Lung (tissue), 11 donors: ENCODE measurements at regions not wholly inside any gene's neighbourhood (a gene's known extent, or its start where the extent isn't known, plus 50 kb on each side); places are given as distances from the start of the nearest gene placed in this dataset.

Source experiments
- ATAC-seq: fragments of 200-7000 bp; cut with Tn5 transposase; one replicate; pipeline ENCODE4 v1.9.1; 2020; ENCODE audit warnings: moderate number of reproducible peaks; ENCODE audit not compliant: insufficient read depth, low FRiP score
- DNase-seq, 3 donors: peaks; one replicate each; pipeline ENCODE4 v3.0.0-alpha.2; 2013 to 2017
- H3K27ac ChIP-seq, 2 donors: one replicate each; pipeline ENCODE4 v1.5.1; 2013; ENCODE audit warnings: mild to moderate bottlenecking in 2 of 2, moderate library complexity in 2 of 2, control low read depth in 1 of 2, inconsistent platforms in 1 of 2, low read depth in 1 of 2, low read length in 1 of 2
- H3K27me3 ChIP-seq, 3 donors: one replicate each; pipeline ENCODE4 v1.5.1; 2013; ENCODE audit warnings: low read length in 2 of 3; ENCODE audit not compliant: control insufficient read depth in 3 of 3, insufficient read depth in 3 of 3
- H3K36me3 ChIP-seq, 4 donors: one replicate each; pipeline ENCODE4 v1.5.1; 2013; ENCODE audit warnings: low read length in 4 of 4, mild to moderate bottlenecking in 1 of 4, moderate library complexity in 1 of 4; ENCODE audit not compliant: control insufficient read depth in 4 of 4, insufficient read depth in 4 of 4
- H3K4me1 ChIP-seq, 5 donors: one replicate each; pipeline ENCODE4 v1.5.1; 2013; ENCODE audit warnings: low read length in 5 of 5, mild to moderate bottlenecking in 2 of 5, moderate library complexity in 1 of 5; ENCODE audit not compliant: control insufficient read depth in 5 of 5, insufficient read depth in 5 of 5
- H3K4me3 ChIP-seq: one replicate; pipeline ENCODE4 v1.5.1; 2013; ENCODE audit warnings: mild to moderate bottlenecking, control low read depth, moderate library complexity
- H3K9ac ChIP-seq, 2 donors: one replicate each; pipeline ENCODE4 v1.5.1; 2013; ENCODE audit warnings: low read length in 2 of 2, control low read depth in 1 of 2; ENCODE audit not compliant: insufficient read depth in 1 of 2
- H3K9me3 ChIP-seq, 4 donors: one replicate each; pipeline ENCODE4 v1.5.1; 2013; ENCODE audit warnings: low read length in 3 of 4, mild to moderate bottlenecking in 1 of 4, moderate library complexity in 1 of 4; ENCODE audit not compliant: control insufficient read depth in 4 of 4, insufficient read depth in 3 of 4
- whole genome bisulfite sequencing, 2 donors: extraction: QIAGEN DNeasy Blood & Tissue Kit; methylation state at CpG; one replicate each; pipeline ENCODE4 v1.1.7; 2013; 5-methylcytosine and 5-hydroxymethylcytosine counted together
- TF ChIP-seq, protein P1 (sequence below): IDR thresholded peaks from 2 replicates; pipeline ENCODE4 v1.5.1; 2012; ENCODE audit warnings: mild to moderate bottlenecking; ENCODE audit errors: control extremely low read depth, extremely low read depth
- donor health status: control.
- donor health status: control.
- donor health status: Bipolar disorder and iron deficiency.
- donor health status: healthy.
- donor health status: DM: yes; HTN: yes; CAD: no.

DNA sequence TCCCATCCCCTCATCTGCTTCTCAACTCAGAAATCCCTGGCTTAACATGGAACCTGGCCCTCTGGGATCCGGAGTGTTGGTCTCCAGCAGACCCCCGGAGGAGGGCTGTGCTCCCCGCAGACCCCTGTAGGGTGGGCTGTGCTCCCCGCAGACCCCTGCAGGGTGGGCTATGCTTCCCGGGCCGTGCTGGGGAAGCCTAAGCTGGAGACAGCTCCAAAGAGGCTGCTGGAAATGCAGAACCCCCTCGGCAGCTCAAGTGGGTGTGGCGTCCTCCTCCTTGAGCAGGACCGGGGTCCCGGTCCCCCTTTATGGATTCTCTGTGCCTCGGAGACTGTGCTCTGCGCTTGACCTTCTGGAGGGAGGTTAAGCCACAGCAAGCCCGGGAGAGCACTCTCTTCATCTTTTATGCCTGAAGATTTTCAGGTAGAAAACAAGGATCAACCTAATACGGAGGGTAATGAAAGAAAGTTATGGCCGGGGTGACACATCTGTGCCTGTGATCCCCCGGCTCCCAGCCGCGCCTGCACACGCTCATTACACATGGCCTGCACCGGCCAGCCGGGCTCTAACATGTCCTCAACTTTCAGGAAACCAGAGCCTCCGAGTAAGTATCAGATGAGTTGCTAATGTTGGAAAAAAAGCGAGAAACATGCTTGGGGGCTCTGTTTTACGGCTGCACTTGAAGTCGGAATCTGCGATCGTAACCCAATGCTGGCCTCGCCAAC, 87.7 kb upstream of the ACTRT2 start:
- TF ChIP-seq, protein P1, sequence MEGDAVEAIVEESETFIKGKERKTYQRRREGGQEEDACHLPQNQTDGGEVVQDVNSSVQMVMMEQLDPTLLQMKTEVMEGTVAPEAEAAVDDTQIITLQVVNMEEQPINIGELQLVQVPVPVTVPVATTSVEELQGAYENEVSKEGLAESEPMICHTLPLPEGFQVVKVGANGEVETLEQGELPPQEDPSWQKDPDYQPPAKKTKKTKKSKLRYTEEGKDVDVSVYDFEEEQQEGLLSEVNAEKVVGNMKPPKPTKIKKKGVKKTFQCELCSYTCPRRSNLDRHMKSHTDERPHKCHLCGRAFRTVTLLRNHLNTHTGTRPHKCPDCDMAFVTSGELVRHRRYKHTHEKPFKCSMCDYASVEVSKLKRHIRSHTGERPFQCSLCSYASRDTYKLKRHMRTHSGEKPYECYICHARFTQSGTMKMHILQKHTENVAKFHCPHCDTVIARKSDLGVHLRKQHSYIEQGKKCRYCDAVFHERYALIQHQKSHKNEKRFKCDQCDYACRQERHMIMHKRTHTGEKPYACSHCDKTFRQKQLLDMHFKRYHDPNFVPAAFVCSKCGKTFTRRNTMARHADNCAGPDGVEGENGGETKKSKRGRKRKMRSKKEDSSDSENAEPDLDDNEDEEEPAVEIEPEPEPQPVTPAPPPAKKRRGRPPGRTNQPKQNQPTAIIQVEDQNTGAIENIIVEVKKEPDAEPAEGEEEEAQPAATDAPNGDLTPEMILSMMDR, result no peak
- no peak overlapping the region for H3K4me3 ChIP-seq
- peaks cover 2 to 8% (median 6%) of the 10 kb centered on the region in 3 donors for H3K27me3 ChIP-seq
- H3K9me3 ChIP-seq, result peaks cover 0 to 3% (median 0%) of the 10 kb centered on the region in 4 donors
- no peak for DNase-seq
- WGBS, 2 donors, result 83 to 87% methylated on average over 28 of the region's 28 CpGs
- no peaks in the 10 kb centered on the region for H3K36me3 ChIP-seq
- ATAC-seq, result no peak
- H3K4me1 ChIP-seq, result peaks cover 0 to 13% (median 0%) of the 10 kb centered on the region in 5 donors
- no peak overlapping the region for H3K27ac ChIP-seq
- H3K9ac ChIP-seq, result no peak overlapping the region

DNA sequence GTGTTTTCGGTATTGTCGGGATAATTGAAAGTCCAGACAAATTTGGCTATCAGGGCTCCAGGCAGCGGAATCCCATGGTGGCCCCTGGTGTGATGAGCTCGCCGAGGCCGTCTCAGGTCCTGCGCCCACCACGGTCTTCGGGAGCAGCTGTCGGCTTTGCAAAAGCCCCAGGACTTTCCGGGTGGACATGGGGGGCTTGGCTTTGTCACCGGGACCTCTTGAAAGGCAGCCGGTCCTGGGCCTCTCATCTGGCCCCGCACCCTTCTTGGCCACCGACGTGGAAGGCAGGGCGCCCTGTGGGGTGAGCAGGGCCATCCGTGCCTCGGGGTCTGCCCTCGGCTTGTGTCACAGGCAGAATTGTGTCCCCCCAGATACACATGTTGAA, 87.1 kb upstream of the ACTRT2 start:
- Histone ChIP-seq H3K9me3 (peaks cover 0 to 3% (median under 1%) of the 10 kb centered on the region in 4 donors), H3K9ac (no peak overlapping the region), H3K27me3 (peaks cover 0 to 8% (median 5%) of the 10 kb centered on the region in 3 donors), H3K36me3 (no peaks in the 10 kb centered on the region), H3K4me1 (peaks cover 0 to 7% (median 0%) of the 10 kb centered on the region in 5 donors), H3K4me3 (no peak overlapping the region), H3K27ac (no peak overlapping the region)
- no peak for ATAC-seq
- 93 to 96% methylated on average over 20 of the region's 20 CpGs for WGBS, 2 donors
- TF ChIP-seq, protein P1, result no peak
- no peak for DNase-seq

DNA sequence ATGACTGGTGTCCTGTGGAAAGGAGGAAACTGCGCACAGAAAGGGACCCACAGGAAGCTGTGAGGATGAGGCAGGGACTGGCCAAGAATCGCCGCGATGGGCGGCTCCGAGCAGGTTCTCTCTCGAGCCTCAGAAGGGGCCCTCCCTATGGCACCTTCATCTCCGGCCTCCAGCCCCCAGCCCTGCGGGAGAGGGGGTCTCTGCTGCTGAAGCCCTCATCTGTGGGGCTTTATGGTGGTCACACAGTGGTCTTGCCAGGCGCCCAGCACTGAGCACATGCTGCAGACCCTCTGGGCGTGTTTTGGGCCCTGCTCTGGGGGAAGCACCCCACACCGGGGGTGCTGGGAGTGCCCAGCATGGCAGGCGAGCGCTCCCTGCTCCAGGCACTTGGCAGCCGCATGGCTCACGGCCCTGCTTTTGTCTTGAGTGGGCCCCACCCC, 86.6 kb upstream of the ACTRT2 start:
- peaks cover 0 to 5% (median 0%) of the 10 kb centered on the region in 5 donors for H3K4me1 ChIP-seq
- WGBS, 2 donors, result 83 to 86% methylated on average over 16 of the region's 16 CpGs
- TF ChIP-seq, protein P1, result no peak
- H3K27ac ChIP-seq, result no peak overlapping the region
- no peak overlapping the region for H3K4me3 ChIP-seq
- H3K9me3 ChIP-seq, result peaks cover 0 to 4% (median 0%) of the 10 kb centered on the region in 4 donors
- no peak for DNase-seq
- peaks cover 0 to 8% (median 3%) of the 10 kb centered on the region in 3 donors for H3K27me3 ChIP-seq
- ATAC-seq, result no peak
- no peaks in the 10 kb centered on the region for H3K36me3 ChIP-seq
- H3K9ac ChIP-seq, result no peak overlapping the region
